GM12872 (cell line): ENCODE measurements at regions not wholly inside any gene's neighbourhood (a gene's known extent, or its start where the extent isn't known, plus 50 kb on each side); places are given as distances from the start of the nearest gene placed in this dataset.

Experiments
- CTCF ChIP-seq: IDR thresholded peaks from 3 replicates; pipeline ENCODE4 v1.5.1; 2011; ENCODE audit warnings: low read depth, mild to moderate bottlenecking, low read length, moderate library complexity; ENCODE audit not compliant: insufficient read depth

GRCh38 chrX:138875472-138875871 lies 164.0 kb upstream of the FGF13 start:
- no peak for TF ChIP-seq CTCF

GRCh38 chrX:138874271-138874935 lies 162.9 kb upstream of the FGF13 start:
- no peak for TF ChIP-seq CTCF

- no peak for TF ChIP-seq CTCF
These were observed 161.0 kb upstream of the FGF13 start for GRCh38 chrX:138872537-138872936.

- TF ChIP-seq CTCF: no peak
These were observed 160.2 kb upstream of the FGF13 start for GRCh38 chrX:138871739-138872138.

- TF ChIP-seq CTCF: no peak
These were observed 155.1 kb upstream of the FGF13 start for GRCh38 chrX:138866643-138867042.

- no peak for TF ChIP-seq CTCF
These were observed 153.7 kb upstream of the FGF13 start for GRCh38 chrX:138865093-138865649.

GRCh38 chrX:138859421-138859820 lies 147.9 kb upstream of the FGF13 start:
- TF ChIP-seq CTCF: no peak
